Neural progenitor cell (in vitro differentiated cells): ENCODE measurements at regions not wholly inside any gene's neighbourhood (a gene's known extent, or its start where the extent isn't known, plus 50 kb on each side); places are given as distances from the start of the nearest gene placed in this dataset.

ENCODE experiments used
- CTCF ChIP-seq: fragments of 200-600 bp; sonication (generic); IDR thresholded peaks from 2 replicates; pipeline ENCODE4 v1.5.1; 2017; ENCODE audit warnings: antibody characterized with exemption, mild to moderate bottlenecking
- EZH2 ChIP-seq: fragments of 200-600 bp; sonication (generic); IDR thresholded peaks from 2 replicates; pipeline ENCODE4 v1.6.1; 2017; ENCODE audit warnings: antibody characterized with exemption, mild to moderate bottlenecking, moderate library complexity
- EZH2phosphoT487 ChIP-seq: fragments of 200-600 bp; sonication (generic); IDR thresholded peaks from 2 replicates; pipeline ENCODE4 v1.6.1; 2017; ENCODE audit warnings: antibody characterized with exemption

- TF ChIP-seq CTCF (no peak), EZH2 (no peak), EZH2phosphoT487 (no peak)
Observed at GRCh38 chr15:62453375-62453774, 288.3 kb upstream of the C2CD4B start.
